ENCODE measurements at regions not wholly inside any gene's neighbourhood (a gene's known extent, or its start where the extent isn't known, plus 50 kb on each side); places are given as distances from the start of the nearest gene placed in this dataset.

GRCh38 chr15:70278644-70279043 is 180.9 kb upstream of the TLE3 start:
- TF ChIP-seq TAF1 (IDR thresholded peaks at IDR 0.05; ENCODE audit: low read depth) (no peak), CTCF (IDR thresholded peaks at IDR 0.05; ENCODE audit: poor library complexity, severe bottlenecking) (no peak), EZH2 (IDR thresholded peaks at IDR 0.05; ENCODE audit: borderline replicate concordance, insufficient read depth, low read length, poor library complexity, severe bottlenecking) (no peak), POLR2AphosphoS5 (IDR thresholded peaks at IDR 0.05) (no peak), EP300 (conservative IDR thresholded peaks at IDR 0.05; ENCODE audit: poor library complexity, severe bottlenecking) (no peak), SMC3 (conservative IDR thresholded peaks at IDR 0.05; ENCODE audit: poor library complexity) (no peak), REST (IDR thresholded peaks at IDR 0.05; ENCODE audit: borderline replicate concordance) (no peak)

All from neural cell (in vitro differentiated cells).